ENCODE measurements at regions not wholly inside any gene's neighbourhood (a gene's known extent, or its start where the extent isn't known, plus 50 kb on each side); places are given as distances from the start of the nearest gene placed in this dataset.

GRCh38 chr2:38504169-38504568 is 98.6 kb downstream of the HNRNPLL start:
- Mint-ChIP-seq H3K27me3 (ENCODE audit: low read depth) (no peaks in the 10 kb centered on the region), H3K36me3 (ENCODE audit: low read depth) (peaks cover 8% of the 10 kb centered on the region), H3K4me1 (ENCODE audit: low read depth) (peaks cover 33% of the 10 kb centered on the region), H3K9me3 (ENCODE audit: low read depth) (peaks cover 12% of the 10 kb centered on the region), H3K27ac (ENCODE audit: unreplicated experiment) (no peak overlapping the region), H3K4me3 (ENCODE audit: unreplicated experiment) (no peak overlapping the region)
- no peak for TF ChIP-seq CTCF (IDR thresholded peaks at IDR 0.05)
- no peak for DNase-seq (ENCODE audit: low spot score)

GRCh38 chr2:38502107-38502506 is 100.6 kb downstream of the HNRNPLL start:
- peaks cover 8% of the 10 kb centered on the region for H3K36me3 Mint-ChIP-seq (ENCODE audit: low read depth)
- H3K9me3 Mint-ChIP-seq (ENCODE audit: low read depth): peaks cover 12% of the 10 kb centered on the region
- H3K4me1 Mint-ChIP-seq (ENCODE audit: low read depth): peaks cover 22% of the 10 kb centered on the region
- no peak overlapping the region for H3K27ac Mint-ChIP-seq (ENCODE audit: unreplicated experiment)
- H3K4me3 Mint-ChIP-seq (ENCODE audit: unreplicated experiment): no peak overlapping the region
- no peaks in the 10 kb centered on the region for H3K27me3 Mint-ChIP-seq (ENCODE audit: low read depth)
- DNase-seq (ENCODE audit: low spot score): no peak
- no peak for TF ChIP-seq CTCF (IDR thresholded peaks at IDR 0.05)

- Mint-ChIP-seq H3K27me3 (ENCODE audit: low read depth) (no peaks in the 10 kb centered on the region), H3K9me3 (ENCODE audit: low read depth) (peaks cover 12% of the 10 kb centered on the region), H3K4me1 (ENCODE audit: low read depth) (peaks cover 14% of the 10 kb centered on the region), H3K4me3 (ENCODE audit: unreplicated experiment) (no peak overlapping the region), H3K36me3 (ENCODE audit: low read depth) (peaks cover 8% of the 10 kb centered on the region), H3K27ac (ENCODE audit: unreplicated experiment) (no peak overlapping the region)
- DNase-seq (ENCODE audit: low spot score): no peak
- TF ChIP-seq CTCF (IDR thresholded peaks at IDR 0.05): no peak
Observed at GRCh38 chr2:38500283-38500634, 102.5 kb downstream of the HNRNPLL start.

- Mint-ChIP-seq H3K4me3 (ENCODE audit: unreplicated experiment) (no peak overlapping the region), H3K27me3 (ENCODE audit: low read depth) (no peaks in the 10 kb centered on the region), H3K4me1 (ENCODE audit: low read depth) (peaks cover 14% of the 10 kb centered on the region), H3K27ac (ENCODE audit: unreplicated experiment) (no peak overlapping the region), H3K9me3 (ENCODE audit: low read depth) (peaks cover 12% of the 10 kb centered on the region), H3K36me3 (ENCODE audit: low read depth) (peaks cover 8% of the 10 kb centered on the region)
- TF ChIP-seq CTCF (IDR thresholded peaks at IDR 0.05): no peak
- DNase-seq (ENCODE audit: low spot score): no peak
Observed at GRCh38 chr2:38499548-38500282, 103.0 kb downstream of the HNRNPLL start.

GRCh38 chr2:38498045-38498481 is 104.7 kb downstream of the HNRNPLL start:
- TF ChIP-seq CTCF (IDR thresholded peaks at IDR 0.05): no peak
- Mint-ChIP-seq H3K36me3 (ENCODE audit: low read depth) (peaks cover 5% of the 10 kb centered on the region), H3K9me3 (ENCODE audit: low read depth) (peaks cover 12% of the 10 kb centered on the region), H3K4me3 (ENCODE audit: unreplicated experiment) (no peak overlapping the region), H3K27ac (ENCODE audit: unreplicated experiment) (no peak overlapping the region), H3K4me1 (ENCODE audit: low read depth) (peaks cover 10% of the 10 kb centered on the region), H3K27me3 (ENCODE audit: low read depth) (no peaks in the 10 kb centered on the region)
- no peak for DNase-seq (ENCODE audit: low spot score)

All from chondrocyte (in vitro differentiated cells).